B cell (primary cell): ENCODE measurements at regions not wholly inside any gene's neighbourhood (a gene's known extent, or its start where the extent isn't known, plus 50 kb on each side); places are given as distances from the start of the nearest gene placed in this dataset.

Experiments
- EZH2 ChIP-seq: IDR thresholded peaks from 2 replicates; pipeline ENCODE4 v1.6.1; 2012; ENCODE audit warnings: borderline replicate concordance, low read depth, mild to moderate bottlenecking, moderate library complexity, low read length; ENCODE audit not compliant: insufficient read depth, poor library complexity, severe bottlenecking
- TF ChIP-seq, protein P1 (sequence below): fragments of 200-600 bp; IDR thresholded peaks from one replicate; pipeline ENCODE4 v1.8.0; 2022; ENCODE audit warnings: antibody characterized with exemption, mild to moderate bottlenecking

DNA sequence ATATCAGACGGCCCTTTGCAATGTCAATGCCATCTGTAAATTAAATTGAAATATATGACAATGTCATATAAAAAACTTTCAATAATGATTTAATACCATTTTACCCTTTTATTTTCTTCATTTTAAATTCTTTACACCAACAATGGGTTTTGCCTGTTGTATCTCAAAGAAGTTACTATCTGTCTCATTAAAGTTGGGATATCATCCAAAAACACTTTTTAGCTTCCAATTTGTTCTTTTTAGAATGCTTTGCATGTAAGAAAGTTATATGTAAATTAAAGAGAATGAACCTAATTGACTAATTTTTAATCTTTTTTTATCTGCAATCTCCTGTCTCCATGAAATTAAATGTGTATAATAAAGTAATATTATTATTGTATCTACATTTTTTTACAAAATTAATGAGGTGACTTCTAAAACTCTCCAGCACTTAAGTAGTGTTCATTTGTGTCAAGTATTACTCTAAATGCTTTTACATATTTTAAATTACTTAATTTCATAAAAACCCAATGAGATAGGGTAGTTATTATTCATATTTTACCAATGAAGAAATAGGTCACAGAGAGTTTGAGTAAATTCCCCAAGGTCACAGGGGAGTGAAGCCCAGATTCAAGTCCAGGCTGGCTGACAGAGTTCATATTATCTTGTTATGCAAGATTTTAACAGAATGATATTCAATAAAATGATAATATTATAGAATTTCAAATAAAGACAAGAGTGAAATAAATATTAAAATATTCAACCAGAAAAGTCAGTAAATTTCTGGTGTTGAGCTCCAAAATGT is 673.0 kb upstream of the FLRT2 start:
- TF ChIP-seq, protein P1, sequence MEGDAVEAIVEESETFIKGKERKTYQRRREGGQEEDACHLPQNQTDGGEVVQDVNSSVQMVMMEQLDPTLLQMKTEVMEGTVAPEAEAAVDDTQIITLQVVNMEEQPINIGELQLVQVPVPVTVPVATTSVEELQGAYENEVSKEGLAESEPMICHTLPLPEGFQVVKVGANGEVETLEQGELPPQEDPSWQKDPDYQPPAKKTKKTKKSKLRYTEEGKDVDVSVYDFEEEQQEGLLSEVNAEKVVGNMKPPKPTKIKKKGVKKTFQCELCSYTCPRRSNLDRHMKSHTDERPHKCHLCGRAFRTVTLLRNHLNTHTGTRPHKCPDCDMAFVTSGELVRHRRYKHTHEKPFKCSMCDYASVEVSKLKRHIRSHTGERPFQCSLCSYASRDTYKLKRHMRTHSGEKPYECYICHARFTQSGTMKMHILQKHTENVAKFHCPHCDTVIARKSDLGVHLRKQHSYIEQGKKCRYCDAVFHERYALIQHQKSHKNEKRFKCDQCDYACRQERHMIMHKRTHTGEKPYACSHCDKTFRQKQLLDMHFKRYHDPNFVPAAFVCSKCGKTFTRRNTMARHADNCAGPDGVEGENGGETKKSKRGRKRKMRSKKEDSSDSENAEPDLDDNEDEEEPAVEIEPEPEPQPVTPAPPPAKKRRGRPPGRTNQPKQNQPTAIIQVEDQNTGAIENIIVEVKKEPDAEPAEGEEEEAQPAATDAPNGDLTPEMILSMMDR, result no peak
- TF ChIP-seq EZH2, result no peak
